B cell (primary cell): ENCODE measurements at regions not wholly inside any gene's neighbourhood (a gene's known extent, or its start where the extent isn't known, plus 50 kb on each side); places are given as distances from the start of the nearest gene placed in this dataset.

ENCODE experiments used
- ATAC-seq: fragments of 200-7000 bp; cut with Tn5 transposase; one replicate; pipeline ENCODE4 v1.10.0; 2021; ENCODE audit warnings: low read depth, mild to moderate bottlenecking, moderate number of reproducible peaks, moderate library complexity
- CTCF ChIA-PET: fragments of 350-600 bp; sonication (Branson Sonifier 250); formaldehyde crosslinking; loops from one replicate; lab custom pipeline; 2021; ENCODE audit warnings: antibody characterized with exemption, inconsistent platforms; lab: Charles Lee
- POLR2A ChIA-PET: fragments of 350-600 bp; sonication (Branson Sonifier 250); formaldehyde crosslinking; loops from one replicate; lab custom pipeline; 2021; ENCODE audit warnings: antibody characterized with exemption; lab: Charles Lee
- DNase-seq: peaks from one replicate; pipeline ENCODE4 v3.0.0; 2013
- H2AFZ ChIP-seq: 2 replicates; pipeline ENCODE4 v1.6.1; 2012; ENCODE audit warnings: mild to moderate bottlenecking, low read depth, low read length; ENCODE audit not compliant: insufficient read depth, poor library complexity, severe bottlenecking
- H3K27ac ChIP-seq, 2 donors: 1 replicate in 1 of 2; 2 replicates in 1 of 2; pipeline ENCODE4 v1.5.1; 2012 to 2013; ENCODE audit warnings: low read length in 2 of 2, mild to moderate bottlenecking in 2 of 2, moderate library complexity in 1 of 2
- H3K27me3 ChIP-seq, 4 experiments: fragments of 200-600 bp in 1 of 4; sonication (generic) in 1 of 4; replicated peaks in 1 of 4; 1 replicate in 2 of 4; 2 replicates in 2 of 4; pipeline versions ENCODE4 v1.6.1 to v1.7.0; 2013 to 2016; ENCODE audit warnings: low read length in 3 of 4, mild to moderate bottlenecking in 2 of 4, mixed read lengths in 1 of 4, moderate library complexity in 1 of 4; ENCODE audit not compliant: insufficient read depth in 4 of 4, control insufficient read depth in 3 of 4; ENCODE audit errors: control extremely low read depth in 1 of 4
- H3K36me3 ChIP-seq, 2 experiments: replicated peaks in 1 of 2; 1 replicate in 1 of 2; 2 replicates in 1 of 2; pipeline versions ENCODE4 v1.6.1 to v1.7.1; 2013; ENCODE audit warnings: low read length in 1 of 2; ENCODE audit not compliant: insufficient read depth in 2 of 2, control insufficient read depth in 1 of 2; ENCODE audit errors: control extremely low read depth in 1 of 2, extremely low read depth in 1 of 2
- H3K4me1 ChIP-seq, 2 donors: fragments of 200-600 bp in 1 of 2; sonication (generic) in 1 of 2; 1 replicate in 1 of 2; 2 replicates in 1 of 2; pipeline versions ENCODE4 v1.5.1 to v1.6.1; 2013 to 2017; ENCODE audit warnings: low read length in 2 of 2; ENCODE audit not compliant: control insufficient read depth in 2 of 2, insufficient read depth in 2 of 2
- H3K4me2 ChIP-seq: replicated peaks from 2 replicates; pipeline ENCODE3; 2012; ENCODE audit warnings: mild to moderate bottlenecking, low read depth, low read length; ENCODE audit not compliant: poor library complexity, severe bottlenecking
- H3K4me3 ChIP-seq, 5 experiments: fragments of 200-600 bp in 1 of 5; sonication (generic) in 1 of 5; 1 replicate in 3 of 5; 2 replicates in 2 of 5; pipeline versions ENCODE4 v1.5.1 to v1.7.0; 2011 to 2016; ENCODE audit warnings: low read length in 4 of 5, mild to moderate bottlenecking in 4 of 5, low read depth in 2 of 5, control low read depth in 1 of 5, moderate library complexity in 1 of 5; ENCODE audit not compliant: insufficient read depth in 1 of 5; ENCODE audit errors: control extremely low read depth in 1 of 5, extremely low read depth in 1 of 5
- H3K79me2 ChIP-seq: fragments of 200-600 bp; sonication (generic); one replicate; pipeline ENCODE4 v1.6.0; 2016; ENCODE audit warnings: low read length; ENCODE audit not compliant: control insufficient read depth, insufficient read depth
- H3K9ac ChIP-seq: fragments of 200-600 bp; sonication (generic); 2 replicates; pipeline ENCODE4 v1.6.1; 2017; ENCODE audit warnings: mild to moderate bottlenecking, low read length, moderate library complexity
- H3K9me3 ChIP-seq, 3 donors: one replicate each; pipeline versions ENCODE4 v1.6.1 to v1.7.1; 2013; ENCODE audit warnings: low read length in 2 of 3; ENCODE audit not compliant: control insufficient read depth in 2 of 3, insufficient read depth in 1 of 3; ENCODE audit errors: control extremely low read depth in 1 of 3
- H4K20me1 ChIP-seq: 2 replicates; pipeline ENCODE4 v1.6.0; 2012; ENCODE audit warnings: mild to moderate bottlenecking, low read length; ENCODE audit not compliant: insufficient read depth, control insufficient read depth, poor library complexity, severe bottlenecking
- H3K27ac Mint-ChIP-seq: one replicate; pipeline ENCODE4 v1.8.0; 2021; ENCODE audit warnings: mixed read lengths
- H3K27me3 Mint-ChIP-seq: one replicate; pipeline ENCODE4 v1.8.0; 2021; ENCODE audit warnings: mixed read lengths
- H3K4me1 Mint-ChIP-seq: one replicate; pipeline ENCODE4 v1.8.0; 2021; ENCODE audit warnings: mixed read lengths
- H3K4me3 Mint-ChIP-seq: one replicate; pipeline ENCODE4 v1.8.0; 2021; ENCODE audit warnings: mixed read lengths
- H3K9me3 Mint-ChIP-seq: one replicate; pipeline ENCODE4 v1.8.0; 2022; ENCODE audit warnings: mixed read lengths; ENCODE audit not compliant: insufficient read depth
- EZH2 ChIP-seq: IDR thresholded peaks from 2 replicates; pipeline ENCODE4 v1.6.1; 2012; ENCODE audit warnings: borderline replicate concordance, low read depth, mild to moderate bottlenecking, moderate library complexity, low read length; ENCODE audit not compliant: insufficient read depth, poor library complexity, severe bottlenecking
- WGBS: methylation state at CpG from one replicate; pipeline ENCODE4 v1.1.5; 2013; ENCODE audit warnings: missing lambda C conversion rate; ENCODE audit not compliant: insufficient coverage; 5-methylcytosine and 5-hydroxymethylcytosine counted together
- intact Hi-C: fragments of 100-400 bp; cut with micrococcal nuclease; formaldehyde crosslinking; loops from one replicate; pipeline ENCODE4 v1.10.0; 2022
- TF ChIP-seq, protein P1 (sequence below): fragments of 200-600 bp; IDR thresholded peaks from one replicate; pipeline ENCODE4 v1.8.0; 2022; ENCODE audit warnings: antibody characterized with exemption, mild to moderate bottlenecking

DNA sequence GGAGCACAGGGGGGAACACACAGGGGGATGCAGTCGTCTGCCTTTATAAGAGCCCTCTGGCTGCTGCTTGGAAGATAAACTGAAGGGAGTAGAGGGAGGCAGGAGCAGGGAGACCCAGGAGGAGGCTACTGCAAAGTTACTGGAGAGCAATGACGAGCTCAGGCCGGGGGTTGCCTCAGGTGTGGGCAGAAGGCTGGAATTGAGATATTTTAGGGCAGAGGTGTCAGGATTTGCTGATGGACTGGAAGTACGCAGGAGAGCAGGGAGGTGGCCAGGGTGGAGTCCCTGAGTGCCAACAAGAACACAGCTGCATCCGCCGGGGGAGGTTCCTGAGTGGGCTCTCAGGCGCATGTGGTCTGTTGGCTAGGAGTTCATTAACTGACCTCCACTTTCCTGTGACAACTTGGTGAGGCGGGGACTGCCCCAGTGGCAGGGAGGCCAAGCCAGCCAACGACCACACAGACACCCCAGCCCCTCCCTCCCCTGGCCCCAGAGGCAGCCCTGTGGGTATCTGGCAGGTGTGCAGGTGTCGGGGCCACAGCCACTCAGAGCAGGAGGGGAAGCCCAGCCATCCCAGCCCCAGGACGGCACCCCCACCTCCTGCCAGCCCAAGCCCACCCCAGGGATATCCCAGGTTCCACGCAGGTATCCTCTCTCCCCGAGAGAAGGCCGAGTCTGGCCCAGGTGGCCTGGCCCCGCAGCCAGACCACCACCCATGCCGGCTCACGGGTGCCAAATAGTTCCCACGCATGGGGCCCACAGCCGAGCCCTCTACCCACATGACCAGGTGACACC is 85.4 kb downstream of the NCOR2 start:
- CTCF ChIA-PET = no interaction called here
- peaks cover 59% of the 10 kb centered on the region for H4K20me1 ChIP-seq
- TF ChIP-seq EZH2 = no peak
- TF ChIP-seq, protein P1, sequence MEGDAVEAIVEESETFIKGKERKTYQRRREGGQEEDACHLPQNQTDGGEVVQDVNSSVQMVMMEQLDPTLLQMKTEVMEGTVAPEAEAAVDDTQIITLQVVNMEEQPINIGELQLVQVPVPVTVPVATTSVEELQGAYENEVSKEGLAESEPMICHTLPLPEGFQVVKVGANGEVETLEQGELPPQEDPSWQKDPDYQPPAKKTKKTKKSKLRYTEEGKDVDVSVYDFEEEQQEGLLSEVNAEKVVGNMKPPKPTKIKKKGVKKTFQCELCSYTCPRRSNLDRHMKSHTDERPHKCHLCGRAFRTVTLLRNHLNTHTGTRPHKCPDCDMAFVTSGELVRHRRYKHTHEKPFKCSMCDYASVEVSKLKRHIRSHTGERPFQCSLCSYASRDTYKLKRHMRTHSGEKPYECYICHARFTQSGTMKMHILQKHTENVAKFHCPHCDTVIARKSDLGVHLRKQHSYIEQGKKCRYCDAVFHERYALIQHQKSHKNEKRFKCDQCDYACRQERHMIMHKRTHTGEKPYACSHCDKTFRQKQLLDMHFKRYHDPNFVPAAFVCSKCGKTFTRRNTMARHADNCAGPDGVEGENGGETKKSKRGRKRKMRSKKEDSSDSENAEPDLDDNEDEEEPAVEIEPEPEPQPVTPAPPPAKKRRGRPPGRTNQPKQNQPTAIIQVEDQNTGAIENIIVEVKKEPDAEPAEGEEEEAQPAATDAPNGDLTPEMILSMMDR = no peak
- Mint-ChIP-seq H3K27ac (peak overlapping the region; percentile 16), H3K4me1 (peaks cover 68% of the 10 kb centered on the region), H3K9me3 (peaks cover 5% of the 10 kb centered on the region), H3K27me3 (no peaks in the 10 kb centered on the region), H3K4me3 (peak overlapping the region; percentile 23)
- H3K79me2 ChIP-seq = peaks cover 24% of the 10 kb centered on the region
- no peak overlapping the region for H3K27ac ChIP-seq
- peak overlapping the region; percentile 56 for H3K4me2 ChIP-seq
- H3K9ac ChIP-seq = no peak overlapping the region
- peak; percentile 11 for ATAC-seq
- intact Hi-C loops = no loop called here
- H3K27me3 ChIP-seq = no peaks in the 10 kb centered on the region
- peaks cover 0 to 31% of the 10 kb centered on the region in 2 experiments for H3K36me3 ChIP-seq
- H3K4me1 ChIP-seq = peaks cover 32 to 60% of the 10 kb centered on the region in 2 donors
- no peak overlapping the region for H2AFZ ChIP-seq
- POLR2A ChIA-PET = no interaction called here
- peaks cover 0 to 48% (median 12%) of the 10 kb centered on the region in 3 donors for H3K9me3 ChIP-seq
- no peak overlapping the region for H3K4me3 ChIP-seq
- 92% methylated on average over 13 of the region's 19 CpGs for WGBS
- DNase-seq = no peak

DNA sequence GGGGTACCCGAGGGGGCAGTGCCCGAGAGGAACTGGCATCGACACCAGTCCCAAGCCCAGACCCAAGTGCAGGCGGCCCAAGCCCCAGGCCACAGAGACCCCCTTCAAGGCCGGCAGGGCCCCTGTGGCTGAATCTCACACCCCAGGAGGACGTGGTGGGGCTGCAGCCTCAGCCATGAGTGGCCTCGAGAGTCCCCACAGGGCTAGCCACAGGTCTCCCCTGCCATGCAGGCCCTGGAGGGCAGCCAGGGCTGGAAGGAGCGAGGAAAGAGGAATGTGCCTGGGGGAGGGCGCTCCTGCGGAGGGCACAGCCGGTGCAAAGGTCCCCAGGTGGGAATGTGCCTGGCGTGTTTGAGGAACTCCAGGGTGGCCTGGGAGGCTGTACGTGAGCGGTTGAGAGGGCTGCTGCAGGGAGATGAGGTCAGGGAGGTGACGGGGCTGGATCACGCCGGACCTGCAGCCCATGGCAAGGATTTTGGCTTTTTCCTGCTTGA is 86.1 kb downstream of the NCOR2 start:
- Histone ChIP-seq H3K4me2 (peak overlapping the region; percentile 56), H3K4me3 (no peak overlapping the region), H3K36me3 (peaks cover 0 to 36% of the 10 kb centered on the region in 2 experiments), H2AFZ (no peak overlapping the region), H3K4me1 (peaks cover 33 to 63% of the 10 kb centered on the region in 2 donors), H3K9me3 (peaks cover 0 to 55% (median 19%) of the 10 kb centered on the region in 3 donors), H3K27ac (no peak overlapping the region), H4K20me1 (peaks cover 61% of the 10 kb centered on the region), H3K27me3 (no peaks in the 10 kb centered on the region), H3K9ac (no peak overlapping the region), H3K79me2 (peaks cover 24% of the 10 kb centered on the region)
- Mint-ChIP-seq H3K4me3 (peak overlapping the region; percentile 23), H3K4me1 (peaks cover 70% of the 10 kb centered on the region), H3K27ac (peak overlapping the region; percentile 16), H3K9me3 (peaks cover 7% of the 10 kb centered on the region), H3K27me3 (no peaks in the 10 kb centered on the region)
- ChIA-PET POLR2A (no interaction called here), CTCF (no interaction called here)
- intact Hi-C loops = no loop called here
- WGBS = 78% methylated on average over 17 of the region's 17 CpGs
- DNase-seq = no peak
- ATAC-seq = no peak
- no peak for TF ChIP-seq EZH2
- TF ChIP-seq, protein P1 = no peak
